Stromal cell of bone marrow (primary cell): ENCODE measurements at regions not wholly inside any gene's neighbourhood (a gene's known extent, or its start where the extent isn't known, plus 50 kb on each side); places are given as distances from the start of the nearest gene placed in this dataset.

ENCODE experiments used
- DNase-seq: peaks from one replicate; pipeline ENCODE4 v3.0.0-alpha.2; 2012; ENCODE audit warnings: low read depth

GRCh38 chr18:27274901-27275300 lies 89.8 kb upstream of the CHST9 start:
- DNase-seq: no peak

- no peak for DNase-seq
Measured at GRCh38 chr18:27270508-27270907, 85.4 kb upstream of the CHST9 start.

GRCh38 chr18:27263369-27263768 lies 78.3 kb upstream of the CHST9 start:
- no peak for DNase-seq

- no peak for DNase-seq
Measured at GRCh38 chr18:27261769-27262549, 76.9 kb upstream of the CHST9 start.

- DNase-seq: no peak
Measured at GRCh38 chr18:27253571-27253970, 68.5 kb upstream of the CHST9 start.

GRCh38 chr18:27250471-27250870 lies 65.4 kb upstream of the CHST9 start:
- DNase-seq: no peak

- DNase-seq: no peak
Measured at GRCh38 chr18:27249933-27250332, 64.8 kb upstream of the CHST9 start.

- DNase-seq: no peak
Measured at GRCh38 chr18:27244259-27244658, 59.2 kb upstream of the CHST9 start.

GRCh38 chr18:27242392-27243047 lies 57.4 kb upstream of the CHST9 start:
- no peak for DNase-seq

GRCh38 chr18:27240383-27240782 lies 55.3 kb upstream of the CHST9 start:
- no peak for DNase-seq

- no peak for DNase-seq
Measured at GRCh38 chr18:27239669-27240068, 54.6 kb upstream of the CHST9 start.

GRCh38 chr18:27235218-27235870 lies 50.2 kb upstream of the CHST9 start:
- no peak for DNase-seq
